ENCODE measurements at regions not wholly inside any gene's neighbourhood (a gene's known extent, or its start where the extent isn't known, plus 50 kb on each side); places are given as distances from the start of the nearest gene placed in this dataset.
A peak's percentile ranks its signal among the peaks of the same experiment; 100 is the strongest.

DNA sequence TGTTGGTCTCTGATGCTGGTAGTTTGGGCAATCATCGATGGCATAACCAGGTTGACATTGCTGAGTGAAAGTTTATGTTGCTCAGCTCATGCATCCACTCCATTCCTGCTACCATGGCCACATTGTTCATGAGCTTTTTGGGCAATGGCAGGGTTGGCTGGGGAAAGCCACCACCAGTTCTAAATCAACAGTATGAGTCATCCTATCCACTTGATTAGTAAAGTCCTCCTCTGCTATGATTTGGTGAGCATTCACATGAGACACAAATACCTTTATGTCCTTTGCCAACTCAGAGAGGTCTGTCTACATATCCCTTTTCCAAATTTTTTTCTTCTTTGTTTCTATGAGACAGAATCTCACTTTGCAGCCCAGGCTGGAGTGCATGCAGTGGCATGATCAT, 129.7 kb upstream of the FBN2 start:
- Mint-ChIP-seq H3K4me1 (peaks cover 17% of the 10 kb centered on the region), H3K27me3 (ENCODE audit: low read depth, poor library complexity) (peaks cover 2% of the 10 kb centered on the region), H3K27ac (no peak overlapping the region), H3K9me3 (no peaks in the 10 kb centered on the region), H3K4me3 (no peak overlapping the region), H3K36me3 (ENCODE audit: low read depth) (no peaks in the 10 kb centered on the region)
- no peak for DNase-seq
- TF ChIP-seq, protein P1, sequence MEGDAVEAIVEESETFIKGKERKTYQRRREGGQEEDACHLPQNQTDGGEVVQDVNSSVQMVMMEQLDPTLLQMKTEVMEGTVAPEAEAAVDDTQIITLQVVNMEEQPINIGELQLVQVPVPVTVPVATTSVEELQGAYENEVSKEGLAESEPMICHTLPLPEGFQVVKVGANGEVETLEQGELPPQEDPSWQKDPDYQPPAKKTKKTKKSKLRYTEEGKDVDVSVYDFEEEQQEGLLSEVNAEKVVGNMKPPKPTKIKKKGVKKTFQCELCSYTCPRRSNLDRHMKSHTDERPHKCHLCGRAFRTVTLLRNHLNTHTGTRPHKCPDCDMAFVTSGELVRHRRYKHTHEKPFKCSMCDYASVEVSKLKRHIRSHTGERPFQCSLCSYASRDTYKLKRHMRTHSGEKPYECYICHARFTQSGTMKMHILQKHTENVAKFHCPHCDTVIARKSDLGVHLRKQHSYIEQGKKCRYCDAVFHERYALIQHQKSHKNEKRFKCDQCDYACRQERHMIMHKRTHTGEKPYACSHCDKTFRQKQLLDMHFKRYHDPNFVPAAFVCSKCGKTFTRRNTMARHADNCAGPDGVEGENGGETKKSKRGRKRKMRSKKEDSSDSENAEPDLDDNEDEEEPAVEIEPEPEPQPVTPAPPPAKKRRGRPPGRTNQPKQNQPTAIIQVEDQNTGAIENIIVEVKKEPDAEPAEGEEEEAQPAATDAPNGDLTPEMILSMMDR (IDR thresholded peaks at IDR 0.05), result no peak

DNA sequence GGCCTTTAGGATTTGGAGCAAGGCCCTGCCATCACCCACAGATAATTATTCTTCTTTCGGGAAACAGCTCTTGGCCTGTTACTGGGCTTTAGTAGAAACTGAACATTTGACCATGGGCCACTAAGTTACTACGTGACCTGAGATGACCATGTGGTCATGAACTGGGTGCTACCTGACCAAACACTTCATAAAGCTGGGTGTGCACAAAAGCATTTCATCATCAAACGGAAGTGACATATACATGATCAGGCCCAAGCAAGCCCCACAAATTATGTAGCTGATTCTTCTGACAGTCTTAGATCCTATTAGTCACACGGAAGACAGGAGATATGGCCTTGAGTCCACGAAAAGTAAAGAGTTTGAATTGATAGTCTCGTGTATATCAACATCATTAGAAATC, 130.9 kb upstream of the FBN2 start:
- no peak for DNase-seq
- Mint-ChIP-seq H3K27ac (no peak overlapping the region), H3K36me3 (ENCODE audit: low read depth) (no peaks in the 10 kb centered on the region), H3K4me1 (peaks cover 28% of the 10 kb centered on the region), H3K27me3 (ENCODE audit: low read depth, poor library complexity) (peaks cover 2% of the 10 kb centered on the region), H3K9me3 (no peaks in the 10 kb centered on the region), H3K4me3 (no peak overlapping the region)
- TF ChIP-seq, protein P1 (IDR thresholded peaks at IDR 0.05), result no peak

DNA sequence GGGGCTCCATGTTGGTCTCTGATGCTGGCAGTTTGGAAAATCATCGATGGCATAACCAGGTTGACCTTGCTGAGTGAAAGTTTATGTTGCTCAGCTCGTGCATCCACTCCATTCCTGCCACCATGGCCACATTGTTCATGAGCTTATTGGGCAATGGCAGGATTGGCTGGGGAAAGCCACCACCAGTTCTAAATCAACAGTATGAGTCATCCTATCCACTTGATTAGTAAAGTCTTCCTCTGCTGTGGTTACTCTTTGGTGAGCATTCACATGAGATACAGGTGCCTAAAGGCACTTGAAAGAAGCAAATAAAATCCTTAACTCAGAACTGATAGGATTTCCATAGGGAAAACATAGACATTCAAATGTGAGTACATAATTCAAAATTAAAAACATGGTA, 131.8 kb upstream of the FBN2 start:
- TF ChIP-seq, protein P1 (IDR thresholded peaks at IDR 0.05), result no peak
- Mint-ChIP-seq H3K36me3 (ENCODE audit: low read depth) (peaks cover under 1% of the 10 kb centered on the region), H3K4me1 (peaks cover 33% of the 10 kb centered on the region), H3K27ac (no peak overlapping the region), H3K4me3 (no peak overlapping the region), H3K27me3 (ENCODE audit: low read depth, poor library complexity) (peaks cover 2% of the 10 kb centered on the region), H3K9me3 (peaks cover 6% of the 10 kb centered on the region)
- DNase-seq, result no peak

DNA sequence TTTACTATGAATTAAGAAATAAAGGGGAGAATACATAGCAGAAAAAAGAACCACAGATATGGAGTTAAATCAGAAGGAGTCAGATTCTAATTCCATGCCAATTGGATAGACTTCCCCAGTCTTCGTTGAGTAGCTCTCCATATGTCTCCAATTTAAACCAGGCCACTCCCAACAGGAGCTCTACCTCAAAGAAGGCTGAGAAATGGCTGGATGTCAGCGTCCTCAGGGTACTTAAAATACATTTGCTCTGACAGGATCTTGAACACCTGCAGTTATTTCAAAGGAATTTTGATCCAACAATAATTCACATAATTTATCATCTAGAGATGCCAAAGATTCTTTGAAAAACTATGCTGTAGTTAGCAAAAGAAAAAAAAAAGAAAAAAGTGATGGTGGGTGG, 133.9 kb upstream of the FBN2 start:
- TF ChIP-seq, protein P1 (IDR thresholded peaks at IDR 0.05), result no peak
- H3K27me3 Mint-ChIP-seq (ENCODE audit: low read depth, poor library complexity), result peaks cover 2% of the 10 kb centered on the region
- H3K9me3 Mint-ChIP-seq, result peaks cover 26% of the 10 kb centered on the region
- peaks cover 15% of the 10 kb centered on the region for H3K36me3 Mint-ChIP-seq (ENCODE audit: low read depth)
- H3K4me3 Mint-ChIP-seq, result no peak overlapping the region
- peaks cover 33% of the 10 kb centered on the region for H3K4me1 Mint-ChIP-seq
- H3K27ac Mint-ChIP-seq, result peak overlapping the region; percentile 77
- DNase-seq, result no peak

DNA sequence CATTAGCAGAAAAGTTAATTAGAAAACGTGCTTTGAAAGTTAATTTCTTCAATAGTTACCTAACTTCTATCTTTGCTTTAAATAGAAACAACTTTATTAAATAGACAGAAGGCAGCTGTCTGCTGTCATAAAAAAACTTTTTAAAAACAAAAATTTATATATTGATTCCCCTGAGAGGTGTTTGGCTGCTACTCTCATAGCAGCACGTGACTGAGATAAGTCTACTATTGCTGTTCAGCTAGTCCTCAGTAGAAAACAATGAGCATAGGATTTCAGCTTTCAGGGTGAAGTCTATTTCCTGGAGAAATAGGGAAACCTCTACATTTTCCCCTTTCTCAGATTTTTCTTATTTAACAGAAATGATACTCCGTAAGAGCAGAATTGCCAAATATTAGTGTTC, 135.0 kb upstream of the FBN2 start:
- peaks cover 2% of the 10 kb centered on the region for H3K27me3 Mint-ChIP-seq (ENCODE audit: low read depth, poor library complexity)
- no peak overlapping the region for H3K4me3 Mint-ChIP-seq
- peaks cover 17% of the 10 kb centered on the region for H3K36me3 Mint-ChIP-seq (ENCODE audit: low read depth)
- H3K9me3 Mint-ChIP-seq, result peaks cover 28% of the 10 kb centered on the region
- TF ChIP-seq, protein P1 (IDR thresholded peaks at IDR 0.05), result no peak
- no peak for DNase-seq
- H3K4me1 Mint-ChIP-seq, result peaks cover 33% of the 10 kb centered on the region
- no peak overlapping the region for H3K27ac Mint-ChIP-seq

DNA sequence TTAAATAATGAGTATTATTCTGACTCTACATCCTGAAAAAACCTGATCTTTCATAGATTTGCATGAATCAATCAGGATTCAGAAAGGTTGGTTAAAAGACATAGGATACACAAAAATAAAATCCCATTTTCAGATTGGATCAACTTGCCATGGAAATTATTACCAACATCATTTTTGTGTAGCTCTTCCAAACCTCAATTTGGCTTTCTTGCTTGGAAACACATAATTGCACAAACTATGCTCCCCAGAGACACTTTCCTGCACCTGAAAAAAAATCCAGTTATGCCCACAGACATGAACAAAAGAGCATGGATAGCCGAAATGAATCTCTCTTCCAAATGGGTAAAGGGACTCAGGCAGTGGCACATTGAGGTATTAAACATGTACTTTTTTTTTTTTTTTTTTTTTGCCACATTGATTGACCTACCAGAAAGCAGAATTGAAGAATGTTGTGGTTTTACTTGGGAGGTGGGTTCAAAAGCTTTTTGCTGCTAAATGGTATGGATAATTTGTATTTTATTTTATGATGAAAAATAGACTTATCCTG, 135.4 kb upstream of the FBN2 start:
- peaks cover 2% of the 10 kb centered on the region for H3K27me3 Mint-ChIP-seq (ENCODE audit: low read depth, poor library complexity)
- TF ChIP-seq, protein P1 (IDR thresholded peaks at IDR 0.05), result no peak
- H3K4me3 Mint-ChIP-seq, result no peak overlapping the region
- H3K27ac Mint-ChIP-seq, result no peak overlapping the region
- peaks cover 17% of the 10 kb centered on the region for H3K36me3 Mint-ChIP-seq (ENCODE audit: low read depth)
- H3K9me3 Mint-ChIP-seq, result peaks cover 28% of the 10 kb centered on the region
- H3K4me1 Mint-ChIP-seq, result peaks cover 33% of the 10 kb centered on the region
- no peak for DNase-seq
